OCI-LY1 (cell line): ENCODE measurements at regions not wholly inside any gene's neighbourhood (a gene's known extent, or its start where the extent isn't known, plus 50 kb on each side); places are given as distances from the start of the nearest gene placed in this dataset.

Experiments
- H2AFZ ChIP-seq: fragments of 200-600 bp; sonication (generic), shearing (Covaris generic); 2 replicates; pipeline ENCODE4 v1.6.0; 2014; ENCODE audit warnings: antibody characterized with exemption, mild to moderate bottlenecking, low read length
- H3F3A ChIP-seq: fragments of 200-600 bp; sonication (generic), shearing (Covaris generic); 2 replicates; pipeline ENCODE4 v1.6.0; 2014; ENCODE audit warnings: mild to moderate bottlenecking, antibody characterized with exemption, low read length, moderate library complexity; ENCODE audit not compliant: insufficient read depth
- H3K27ac ChIP-seq: fragments of 200-600 bp; sonication (generic); 2 replicates; pipeline ENCODE4 v1.5.1; 2014; ENCODE audit warnings: low read length, mixed run types, mild to moderate bottlenecking, low read depth; ENCODE audit not compliant: poor library complexity, severe bottlenecking
- H3K27me3 ChIP-seq: fragments of 200-600 bp; sonication (generic); 2 replicates; pipeline ENCODE4 v1.6.0; 2014; ENCODE audit warnings: antibody characterized with exemption, mild to moderate bottlenecking, low read length, moderate library complexity; ENCODE audit not compliant: insufficient read depth
- H3K36me3 ChIP-seq: fragments of 200-600 bp; sonication (generic); 2 replicates; pipeline ENCODE4 v1.6.1; 2014; ENCODE audit warnings: mild to moderate bottlenecking, antibody characterized with exemption, low read length, moderate library complexity, mixed read lengths; ENCODE audit not compliant: insufficient read depth
- H3K4me1 ChIP-seq: fragments of 200-600 bp; sonication (generic); 2 replicates; pipeline ENCODE4 v1.5.1; 2014; ENCODE audit warnings: mild to moderate bottlenecking, low read length, moderate library complexity; ENCODE audit not compliant: insufficient read depth, severe bottlenecking
- H3K4me2 ChIP-seq: fragments of 200-600 bp; sonication (generic), shearing (Covaris generic); 2 replicates; pipeline ENCODE4 v1.6.1; 2014; ENCODE audit warnings: low read length
- H3K4me3 ChIP-seq: fragments of 200-600 bp; sonication (generic); 2 replicates; pipeline ENCODE4 v1.5.1; 2014; ENCODE audit warnings: low read length, low read depth, mild to moderate bottlenecking, mixed read lengths; ENCODE audit not compliant: poor library complexity, severe bottlenecking
- H3K79me2 ChIP-seq: fragments of 200-600 bp; shearing (Covaris generic); 2 replicates; pipeline ENCODE4 v1.6.1; 2016; ENCODE audit warnings: mixed run types, low read length, mixed read lengths; ENCODE audit not compliant: insufficient read depth
- H3K9ac ChIP-seq: fragments of 200-600 bp; sonication (generic), shearing (Covaris generic); 2 replicates; pipeline ENCODE4 v1.6.1; 2014; ENCODE audit warnings: mild to moderate bottlenecking, low read length, mixed read lengths
- H3K9me2 ChIP-seq: fragments of 200-600 bp; sonication (generic), shearing (Covaris generic); 2 replicates; pipeline ENCODE4 v1.6.1; 2014; ENCODE audit warnings: low read depth, mild to moderate bottlenecking, low read length, mixed read lengths
- H3K9me3 ChIP-seq: fragments of 200-600 bp; shearing (Covaris generic); 2 replicates; pipeline ENCODE4 v1.6.1; 2014; ENCODE audit warnings: low read length, mixed read lengths
- H4K20me1 ChIP-seq: fragments of 200-600 bp; sonication (generic), shearing (Covaris generic); 2 replicates; pipeline ENCODE4 v1.6.0; 2016; ENCODE audit warnings: mild to moderate bottlenecking, low read length; ENCODE audit not compliant: insufficient read depth
- EZH2 ChIP-seq: fragments of 200-600 bp; sonication (generic), shearing (Covaris generic); IDR thresholded peaks from 2 replicates; pipeline ENCODE4 v1.8.0; 2017; ENCODE audit warnings: borderline replicate concordance, mixed run types, mild to moderate bottlenecking, antibody characterized with exemption, low read length, moderate library complexity, mixed read lengths
- TF ChIP-seq, protein P1 (sequence below): fragments of 200-600 bp; sonication (generic), shearing (Covaris generic); IDR thresholded peaks from 2 replicates; pipeline ENCODE4 v1.5.1; 2017; ENCODE audit warnings: mild to moderate bottlenecking, antibody characterized with exemption, low read length, moderate library complexity, mixed read lengths

DNA sequence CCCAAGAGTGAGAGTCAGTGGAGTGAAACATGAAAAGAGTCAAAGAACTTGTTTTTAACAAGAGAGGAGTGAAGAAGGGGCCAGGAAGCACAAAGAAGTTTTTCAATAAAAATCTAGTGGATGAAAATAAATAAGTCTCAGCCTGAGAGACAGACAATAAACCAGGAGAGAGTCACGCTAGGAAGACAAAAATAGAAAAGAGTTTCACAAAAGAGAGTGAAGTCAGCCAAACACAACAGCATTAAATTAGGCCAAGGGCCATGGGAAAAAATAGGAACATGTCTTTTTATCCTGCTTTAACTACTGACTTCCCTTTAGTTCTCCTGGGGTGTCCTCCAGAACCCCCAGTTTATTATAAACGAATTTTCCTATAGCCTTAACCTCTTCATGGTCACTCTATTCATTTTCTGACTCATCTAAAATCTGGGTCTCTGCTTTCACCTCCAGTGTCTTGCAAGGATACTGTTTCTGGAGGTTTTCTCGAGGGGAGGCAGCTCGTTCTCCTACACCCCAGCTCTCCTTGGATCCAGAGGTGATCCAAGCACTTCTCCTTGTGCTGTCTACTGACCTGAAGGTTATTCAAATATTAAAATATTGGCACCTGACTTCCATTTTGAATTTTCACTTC lies 571.5 kb upstream of the PPP2R3A start:
- H3K27me3 ChIP-seq = no peaks in the 10 kb centered on the region
- no peaks in the 10 kb centered on the region for H3K36me3 ChIP-seq
- no peak overlapping the region for H3K9ac ChIP-seq
- H2AFZ ChIP-seq = no peak overlapping the region
- no peak for TF ChIP-seq EZH2
- TF ChIP-seq, protein P1, sequence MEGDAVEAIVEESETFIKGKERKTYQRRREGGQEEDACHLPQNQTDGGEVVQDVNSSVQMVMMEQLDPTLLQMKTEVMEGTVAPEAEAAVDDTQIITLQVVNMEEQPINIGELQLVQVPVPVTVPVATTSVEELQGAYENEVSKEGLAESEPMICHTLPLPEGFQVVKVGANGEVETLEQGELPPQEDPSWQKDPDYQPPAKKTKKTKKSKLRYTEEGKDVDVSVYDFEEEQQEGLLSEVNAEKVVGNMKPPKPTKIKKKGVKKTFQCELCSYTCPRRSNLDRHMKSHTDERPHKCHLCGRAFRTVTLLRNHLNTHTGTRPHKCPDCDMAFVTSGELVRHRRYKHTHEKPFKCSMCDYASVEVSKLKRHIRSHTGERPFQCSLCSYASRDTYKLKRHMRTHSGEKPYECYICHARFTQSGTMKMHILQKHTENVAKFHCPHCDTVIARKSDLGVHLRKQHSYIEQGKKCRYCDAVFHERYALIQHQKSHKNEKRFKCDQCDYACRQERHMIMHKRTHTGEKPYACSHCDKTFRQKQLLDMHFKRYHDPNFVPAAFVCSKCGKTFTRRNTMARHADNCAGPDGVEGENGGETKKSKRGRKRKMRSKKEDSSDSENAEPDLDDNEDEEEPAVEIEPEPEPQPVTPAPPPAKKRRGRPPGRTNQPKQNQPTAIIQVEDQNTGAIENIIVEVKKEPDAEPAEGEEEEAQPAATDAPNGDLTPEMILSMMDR = no peak
- H3F3A ChIP-seq = no peaks in the 10 kb centered on the region
- H3K9me2 ChIP-seq = no peaks in the 10 kb centered on the region
- no peak overlapping the region for H3K4me3 ChIP-seq
- H3K4me2 ChIP-seq = no peak overlapping the region
- H3K9me3 ChIP-seq = peaks cover 8% of the 10 kb centered on the region
- H3K79me2 ChIP-seq = no peaks in the 10 kb centered on the region
- H4K20me1 ChIP-seq = no peaks in the 10 kb centered on the region
- no peak overlapping the region for H3K27ac ChIP-seq
- H3K4me1 ChIP-seq = no peaks in the 10 kb centered on the region

DNA sequence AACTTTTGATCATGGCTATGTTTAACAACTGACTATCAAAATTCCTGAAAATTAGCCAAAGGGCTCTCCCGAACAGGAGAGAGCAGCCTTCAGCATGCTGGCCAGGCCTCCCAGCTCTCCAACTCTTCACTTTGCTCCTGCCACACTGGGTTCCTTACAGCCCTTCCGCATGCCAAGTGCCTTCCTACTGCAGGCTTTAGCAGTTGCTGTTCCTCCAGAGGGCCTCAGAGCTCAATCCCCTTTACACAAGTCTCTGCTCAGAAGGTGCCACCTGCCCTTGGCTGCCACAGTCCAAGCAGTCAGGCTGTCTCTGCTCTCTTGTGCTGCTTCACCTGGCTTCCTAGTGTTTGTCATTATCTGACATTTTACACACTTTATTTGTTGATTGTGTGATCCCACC lies 553.1 kb upstream of the PPP2R3A start:
- Histone ChIP-seq H3K27ac (no peak overlapping the region), H3K9ac (no peak overlapping the region), H2AFZ (no peak overlapping the region), H3K9me3 (no peaks in the 10 kb centered on the region), H3K36me3 (no peaks in the 10 kb centered on the region), H3F3A (no peaks in the 10 kb centered on the region), H3K27me3 (no peaks in the 10 kb centered on the region), H3K4me1 (peaks cover 15% of the 10 kb centered on the region), H4K20me1 (no peaks in the 10 kb centered on the region), H3K9me2 (no peaks in the 10 kb centered on the region; the same call in 1 of the 2 replicates), H3K79me2 (no peaks in the 10 kb centered on the region), H3K4me2 (no peak overlapping the region), H3K4me3 (no peak overlapping the region)
- no peak for TF ChIP-seq EZH2
- TF ChIP-seq, protein P1 = no peak; the same call in 1 of the 2 replicates

DNA sequence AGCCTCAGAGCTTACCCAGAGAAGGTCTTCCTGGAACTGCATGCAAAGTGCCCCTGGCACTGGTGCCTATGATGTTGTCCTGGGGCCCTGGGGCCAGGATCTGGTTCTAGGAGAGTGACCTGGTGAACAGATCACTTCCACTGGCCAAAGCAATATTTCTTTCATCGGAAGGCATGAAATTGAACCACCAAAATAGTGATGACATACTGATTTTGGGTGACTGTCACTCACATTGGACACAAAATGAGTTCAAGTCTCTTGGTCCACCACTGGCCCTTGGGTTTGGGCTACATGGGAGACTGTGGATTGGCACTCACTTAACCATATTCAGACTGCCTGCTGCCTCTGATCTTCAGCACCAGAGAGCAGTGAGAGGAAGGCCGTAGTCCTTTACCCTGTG lies 549.3 kb upstream of the PPP2R3A start:
- peaks cover 18% of the 10 kb centered on the region for H3K4me1 ChIP-seq
- no peak overlapping the region for H3K9ac ChIP-seq
- H3K79me2 ChIP-seq = no peaks in the 10 kb centered on the region
- no peaks in the 10 kb centered on the region for H3K9me3 ChIP-seq
- H3K4me3 ChIP-seq = no peak overlapping the region
- TF ChIP-seq, protein P1 = 0 out of 2 replicates have a peak, but pooled peaks have one; percentile 4
- no peak for TF ChIP-seq EZH2
- H3K27me3 ChIP-seq = no peaks in the 10 kb centered on the region
- no peaks in the 10 kb centered on the region for H3K9me2 ChIP-seq
- no peak overlapping the region for H2AFZ ChIP-seq
- H3K36me3 ChIP-seq = no peaks in the 10 kb centered on the region
- H3K27ac ChIP-seq = peak overlapping the region; percentile 36
- no peaks in the 10 kb centered on the region for H4K20me1 ChIP-seq
- no peaks in the 10 kb centered on the region for H3F3A ChIP-seq
- H3K4me2 ChIP-seq = no peak overlapping the region
